ENCODE measurements at regions not wholly inside any gene's neighbourhood (a gene's known extent, or its start where the extent isn't known, plus 50 kb on each side); places are given as distances from the start of the nearest gene placed in this dataset.
"Not testable (repeated sequence)": the region's sequence is repeated elsewhere in the genome, so short reads cannot be mapped to it uniquely, and the experiment has no call there.

- H2AK5ac ChIP-seq (ENCODE audit: low read depth, low read length); H4K20me1 ChIP-seq (ENCODE audit: insufficient read depth, low read length); H3K36me3 ChIP-seq (ENCODE audit: control insufficient read depth, insufficient read depth, low read length); H3K4ac ChIP-seq (ENCODE audit: low read depth, low read length); H3K4me3 ChIP-seq (ENCODE audit: insufficient read depth, low read depth, low read length); DNase-seq; H3K79me1 ChIP-seq (ENCODE audit: low read depth in 1 of 2, low read length in 2 of 2); dilution Hi-C loops (cut with HindIII; ENCODE audit: low sequenced_read_pairs, unreplicated experiment); H3K4me2 ChIP-seq (ENCODE audit: low read depth, low read length); H3K27me3 ChIP-seq (ENCODE audit: control insufficient read depth, insufficient read depth, low read length); ATAC-seq (ENCODE audit: low read depth); H4K91ac ChIP-seq (ENCODE audit: insufficient read depth, low read depth, low read length); H2BK15ac ChIP-seq (ENCODE audit: low read depth, low read length); H3K4me1 ChIP-seq (ENCODE audit: control insufficient read depth, insufficient read depth, low read length); H2AFZ ChIP-seq (replicated peaks; ENCODE audit: low read length, poor library complexity); POLR2A ChIA-PET (ENCODE audit: unreplicated experiment); H2BK20ac ChIP-seq (ENCODE audit: low read depth, low read length); H3K9ac ChIP-seq (ENCODE audit: low read depth, low read length); H3K9me1 ChIP-seq (ENCODE audit: insufficient read depth, low read length); CTCF ChIA-PET; H4K8ac ChIP-seq (ENCODE audit: low read depth in 2 of 2, low read length in 2 of 2); H3K9me3 ChIP-seq (ENCODE audit: control insufficient read depth, insufficient read depth, low read length); H2AK9ac ChIP-seq (replicated peaks; ENCODE audit: low read depth, low read length, poor library complexity); H4K5ac ChIP-seq (ENCODE audit: low read depth, low read length); H3K18ac ChIP-seq (ENCODE audit: low read depth, low read length); H2BK120ac ChIP-seq (ENCODE audit: low read depth, low read length); H2BK5ac ChIP-seq (ENCODE audit: low read depth, low read length, poor library complexity, severe bottlenecking); H3K23ac ChIP-seq (ENCODE audit: low read depth, low read length); intact Hi-C loops (cut with micrococcal nuclease); H3K27ac ChIP-seq (ENCODE audit: insufficient read depth, low read length); BruUV-seq (replicated peaks); H3K14ac ChIP-seq (replicated peaks; ENCODE audit: low read depth, low read length); H3K56ac ChIP-seq (ENCODE audit: extremely low read depth, insufficient read depth, low read length); in situ Hi-C loops (cut with MboI; ENCODE audit: low sequenced_read_pairs): not testable (repeated sequence)
- no CpG with 5 or more reads among the region's 9 CpGs for WGBS, 2 experiments (ENCODE audit: extremely low coverage in 2 of 2, insufficient read length in 1 of 2)
Observed at GRCh38 chr3:198098661-198099081, 138.7 kb downstream of the LMLN start.

- H3K9ac ChIP-seq (ENCODE audit: low read depth, low read length); H3K4me3 ChIP-seq (ENCODE audit: insufficient read depth, low read depth, low read length); H3K36me3 ChIP-seq (ENCODE audit: control insufficient read depth, insufficient read depth, low read length); H3K79me1 ChIP-seq (ENCODE audit: low read depth in 1 of 2, low read length in 2 of 2); BruUV-seq (replicated peaks); H2AFZ ChIP-seq (replicated peaks; ENCODE audit: low read length, poor library complexity); H2AK9ac ChIP-seq (replicated peaks; ENCODE audit: low read depth, low read length, poor library complexity); H2AK5ac ChIP-seq (ENCODE audit: low read depth, low read length); ATAC-seq (ENCODE audit: low read depth); H3K23ac ChIP-seq (ENCODE audit: low read depth, low read length); H4K8ac ChIP-seq (ENCODE audit: low read depth in 2 of 2, low read length in 2 of 2); H4K20me1 ChIP-seq (ENCODE audit: insufficient read depth, low read length); H4K5ac ChIP-seq (ENCODE audit: low read depth, low read length); H2BK120ac ChIP-seq (ENCODE audit: low read depth, low read length); H3K18ac ChIP-seq (ENCODE audit: low read depth, low read length); H3K9me1 ChIP-seq (ENCODE audit: insufficient read depth, low read length); DNase-seq; H3K4ac ChIP-seq (ENCODE audit: low read depth, low read length); H3K14ac ChIP-seq (replicated peaks; ENCODE audit: low read depth, low read length); H2BK15ac ChIP-seq (ENCODE audit: low read depth, low read length); H3K9me3 ChIP-seq (ENCODE audit: control insufficient read depth, insufficient read depth, low read length); intact Hi-C loops (cut with micrococcal nuclease); in situ Hi-C loops (cut with MboI; ENCODE audit: low sequenced_read_pairs); H3K56ac ChIP-seq (ENCODE audit: extremely low read depth, insufficient read depth, low read length); POLR2A ChIA-PET (ENCODE audit: unreplicated experiment); dilution Hi-C loops (cut with HindIII; ENCODE audit: low sequenced_read_pairs, unreplicated experiment); H3K4me1 ChIP-seq (ENCODE audit: control insufficient read depth, insufficient read depth, low read length); H3K27me3 ChIP-seq (ENCODE audit: control insufficient read depth, insufficient read depth, low read length); H3K4me2 ChIP-seq (ENCODE audit: low read depth, low read length); H4K91ac ChIP-seq (ENCODE audit: insufficient read depth, low read depth, low read length); H2BK5ac ChIP-seq (ENCODE audit: low read depth, low read length, poor library complexity, severe bottlenecking); H3K27ac ChIP-seq (ENCODE audit: insufficient read depth, low read length); CTCF ChIA-PET; H2BK20ac ChIP-seq (ENCODE audit: low read depth, low read length): not testable (repeated sequence)
- WGBS, 2 experiments (ENCODE audit: extremely low coverage in 2 of 2, insufficient read length in 1 of 2): no CpG with 5 or more reads among the region's 10 CpGs
Observed at GRCh38 chr3:198103070-198103469, 143.1 kb downstream of the LMLN start.
